Gastrocnemius medialis (tissue), 4 donors: ENCODE measurements at regions not wholly inside any gene's neighbourhood (a gene's known extent, or its start where the extent isn't known, plus 50 kb on each side); places are given as distances from the start of the nearest gene placed in this dataset.
A peak's percentile ranks its signal among the peaks of the same experiment; 100 is the strongest.

Experiments
- ATAC-seq, 2 donors: fragments of 150-250 bp; one replicate each; pipeline ENCODE4 v1.9.1; 2016
- DNase-seq, 2 donors: peaks; one replicate each; pipeline ENCODE4 v3.0.0-alpha.2; 2019
- H3K27ac ChIP-seq, 4 donors: fragments of 200-600 bp; sonication (generic); 1 replicate in 1 of 4; 2 replicates in 3 of 4; pipeline ENCODE4 v1.5.1; 2016 to 2018; ENCODE audit warnings: mild to moderate bottlenecking in 2 of 4, moderate library complexity in 1 of 4
- H3K27me3 ChIP-seq, 3 donors: fragments of 200-600 bp; sonication (generic) in 2 of 3; 1 replicate in 1 of 3; 2 replicates in 2 of 3; pipeline versions ENCODE4 v1.5.1 to v1.6.0; 2016 to 2019; ENCODE audit warnings: mild to moderate bottlenecking in 1 of 3, moderate library complexity in 1 of 3
- H3K36me3 ChIP-seq, 2 donors: fragments of 200-600 bp; sonication (generic) in 1 of 2; one replicate each; pipeline ENCODE4 v1.5.1; 2017 to 2018
- H3K4me1 ChIP-seq, 2 donors: fragments of 200-600 bp; sonication (generic) in 1 of 2; one replicate each; pipeline ENCODE4 v1.5.1; 2016 to 2017; ENCODE audit warnings: mild to moderate bottlenecking in 2 of 2
- H3K4me3 ChIP-seq, 4 donors: fragments of 200-600 bp; sonication (generic) in 3 of 4; 1 replicate in 1 of 4; 2 replicates in 3 of 4; pipeline ENCODE4 v1.5.1; 2016 to 2019; ENCODE audit warnings: mild to moderate bottlenecking in 2 of 4
- H3K9me3 ChIP-seq, 3 donors: fragments of 200-600 bp; sonication (generic) in 2 of 3; 1 replicate in 1 of 3; 2 replicates in 2 of 3; pipeline ENCODE4 v1.5.1; 2016 to 2019
- CTCF ChIP-seq, 5 experiments: fragments of 450-650 bp in 3 of 5; fragments of 200-600 bp in 2 of 5; sonication (generic) in 2 of 5; IDR thresholded peaks in 4 of 5; conservative IDR thresholded peaks in 1 of 5; 1 replicate in 4 of 5; 2 replicates in 1 of 5; pipeline ENCODE4 v1.5.1; 2016 to 2019; ENCODE audit warnings: antibody characterized with exemption in 5 of 5, mild to moderate bottlenecking in 3 of 5, moderate library complexity in 3 of 5
- POLR2A ChIP-seq, 2 donors: fragments of 450-650 bp; IDR thresholded peaks; one replicate each; pipeline ENCODE4 v1.6.1; 2017; ENCODE audit warnings: antibody characterized with exemption in 2 of 2, mild to moderate bottlenecking in 2 of 2, moderate library complexity in 2 of 2
- in situ Hi-C, 4 donors: fragments of 200-750 bp; cut with MboI; loops; one replicate each; pipeline versions ENCODE4 v1.15.0 to v1.8.0; 2017; ENCODE audit warnings: low sequenced_read_pairs in 4 of 4
- intact Hi-C: fragments of 100-400 bp; cut with DNase I; formaldehyde crosslinking; loops from one replicate; pipeline ENCODE4 v1.15.1; 2023; ENCODE audit warnings: low total_unique reads

- DNase-seq (no peak), ATAC-seq (no peak)
- H3K36me3 ChIP-seq = no peaks in the 10 kb centered on the region
- no peaks in the 10 kb centered on the region for H3K9me3 ChIP-seq
- H3K27ac ChIP-seq = no peak overlapping the region
- no peak overlapping the region for H3K4me3 ChIP-seq
- intact Hi-C loops (no loop called here), in situ Hi-C loops (no loop called here)
- no peaks in the 10 kb centered on the region for H3K27me3 ChIP-seq
- H3K4me1 ChIP-seq = no peaks in the 10 kb centered on the region
- TF ChIP-seq CTCF (IDR thresholded peaks at IDR 0.05 in 4 of 5, conservative IDR thresholded peaks at IDR 0.05 in 1 of 5) = no peak
- TF ChIP-seq POLR2A (IDR thresholded peaks at IDR 0.05) = no peak
These were observed 64.9 kb upstream of the TGM3 start for GRCh38 chr20:2230726-2231488.

DNA sequence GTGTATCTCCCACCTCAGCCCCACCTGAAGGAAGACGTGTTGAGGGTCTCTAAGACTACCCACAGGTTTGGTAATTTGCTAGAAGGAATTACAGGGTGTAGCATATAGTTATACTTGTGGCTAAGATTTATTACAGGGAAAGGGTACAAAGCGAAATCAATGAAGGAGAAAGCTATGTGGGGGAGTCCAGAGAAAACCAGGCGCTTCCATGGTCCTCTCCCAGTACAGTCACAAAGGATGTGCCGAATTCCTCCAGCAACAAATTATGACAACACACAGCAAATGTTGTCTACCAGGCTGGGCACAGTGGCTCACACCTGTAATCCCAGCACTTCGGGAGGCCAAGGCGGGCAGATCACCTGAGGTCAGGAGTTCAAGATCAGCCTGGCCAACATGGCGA, 64.1 kb upstream of the TGM3 start:
- Histone ChIP-seq H3K4me1 (peaks cover 0 to under 1% of the 10 kb centered on the region in 2 donors), H3K9me3 (no peaks in the 10 kb centered on the region), H3K27me3 (no peaks in the 10 kb centered on the region), H3K4me3 (no peak overlapping the region), H3K27ac (no peak overlapping the region), H3K36me3 (no peaks in the 10 kb centered on the region)
- in situ Hi-C loops (no loop called here), intact Hi-C loops (no loop called here)
- DNase-seq (no peak), ATAC-seq (no peak)
- no peak for TF ChIP-seq CTCF (IDR thresholded peaks at IDR 0.05 in 4 of 5, conservative IDR thresholded peaks at IDR 0.05 in 1 of 5)

GRCh38 chr20:2234598-2235191, 61.1 kb upstream of the TGM3 start:
- Histone ChIP-seq H3K4me1 (peaks cover 0 to 7% of the 10 kb centered on the region in 2 donors), H3K27me3 (no peaks in the 10 kb centered on the region), H3K36me3 (no peaks in the 10 kb centered on the region), H3K9me3 (no peaks in the 10 kb centered on the region), H3K27ac (no peak overlapping the region), H3K4me3 (no peak overlapping the region)
- TF ChIP-seq CTCF (IDR thresholded peaks at IDR 0.05 in 4 of 5, conservative IDR thresholded peaks at IDR 0.05 in 1 of 5) = no peak
- no peak for TF ChIP-seq POLR2A (IDR thresholded peaks at IDR 0.05)
- in situ Hi-C loops = no loop called here
- DNase-seq (no peak), ATAC-seq (no peak)
- intact Hi-C loops = no loop called here

DNA sequence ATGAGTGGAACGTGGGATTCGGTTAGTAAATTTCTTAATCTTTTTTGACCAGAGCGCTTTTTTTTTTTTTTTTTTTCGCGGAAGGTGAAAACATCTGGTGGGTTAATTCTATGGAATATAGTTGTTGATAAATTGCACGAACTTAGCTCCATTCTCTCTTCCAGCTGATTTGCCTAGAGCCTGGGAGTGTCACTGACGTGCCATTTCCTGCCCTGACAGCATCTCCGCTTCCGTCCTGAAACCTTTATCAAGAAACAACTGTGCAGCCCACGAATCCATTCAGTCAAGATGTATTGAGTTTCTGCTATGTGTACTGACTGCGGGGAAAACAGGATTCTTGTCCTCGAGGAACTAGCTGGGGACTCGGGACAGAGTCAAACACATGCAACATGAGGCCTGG, 59.5 kb upstream of the TGM3 start:
- Histone ChIP-seq H3K27ac (peak overlapping the region in 1 of 4 donors; percentile 40), H3K4me1 (peaks cover 0 to 7% of the 10 kb centered on the region in 2 donors), H3K36me3 (no peaks in the 10 kb centered on the region), H3K4me3 (no peak overlapping the region), H3K27me3 (no peaks in the 10 kb centered on the region), H3K9me3 (no peaks in the 10 kb centered on the region)
- DNase-seq (no peak), ATAC-seq (peak in 1 of 2 donors; percentile 20)
- TF ChIP-seq POLR2A (IDR thresholded peaks at IDR 0.05) = no peak
- intact Hi-C loops = no loop called here
- in situ Hi-C loops = no loop called here

DNA sequence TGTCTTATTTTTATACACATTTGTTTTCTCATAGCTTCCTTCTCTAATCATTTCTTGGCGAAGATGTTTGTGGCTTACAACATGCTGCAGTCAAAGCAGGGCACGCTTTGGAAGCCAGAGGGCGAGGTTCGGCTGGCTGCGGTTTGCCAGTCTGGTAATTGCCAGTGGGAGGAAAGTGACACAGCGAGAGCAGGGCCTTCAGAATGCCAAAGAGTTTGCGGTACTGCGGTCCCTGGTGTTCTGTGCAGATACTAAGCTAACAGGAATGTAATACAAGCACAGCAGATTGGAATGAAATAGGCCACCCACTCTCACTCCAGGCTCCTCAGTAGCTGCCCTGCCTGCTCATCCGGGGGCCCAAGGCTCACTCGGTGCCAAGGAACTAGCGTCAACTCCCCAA, 58.7 kb upstream of the TGM3 start:
- Histone ChIP-seq H3K4me1 (peaks cover 0 to 7% of the 10 kb centered on the region in 2 donors), H3K27ac (peak overlapping the region in 3 of 4 donors; percentile 12 to 50 (median 40)), H3K36me3 (no peaks in the 10 kb centered on the region), H3K9me3 (no peaks in the 10 kb centered on the region), H3K27me3 (no peaks in the 10 kb centered on the region), H3K4me3 (no peak overlapping the region)
- in situ Hi-C loops = no loop called here
- intact Hi-C loops = no loop called here
- DNase-seq (peak; percentile 38 to 51), ATAC-seq (peak; percentile 82 to 87)
- no peak for TF ChIP-seq POLR2A (IDR thresholded peaks at IDR 0.05)
- TF ChIP-seq CTCF (IDR thresholded peaks at IDR 0.05 in 4 of 5, conservative IDR thresholded peaks at IDR 0.05 in 1 of 5) = peak in 4 of 5 experiments; percentile 8 to 45 (median 22)
